ENCODE measurements at regions not wholly inside any gene's neighbourhood (a gene's known extent, or its start where the extent isn't known, plus 50 kb on each side); places are given as distances from the start of the nearest gene placed in this dataset.

GRCh38 chr19:29381353-29382203 is 144.2 kb upstream of the VSTM2B start:
- no peak overlapping the region for H3K4me3 ChIP-seq (ENCODE audit: low read depth, low read length)
- DNase-seq (ENCODE audit: low read depth) = no peak
- TF ChIP-seq, protein P1, sequence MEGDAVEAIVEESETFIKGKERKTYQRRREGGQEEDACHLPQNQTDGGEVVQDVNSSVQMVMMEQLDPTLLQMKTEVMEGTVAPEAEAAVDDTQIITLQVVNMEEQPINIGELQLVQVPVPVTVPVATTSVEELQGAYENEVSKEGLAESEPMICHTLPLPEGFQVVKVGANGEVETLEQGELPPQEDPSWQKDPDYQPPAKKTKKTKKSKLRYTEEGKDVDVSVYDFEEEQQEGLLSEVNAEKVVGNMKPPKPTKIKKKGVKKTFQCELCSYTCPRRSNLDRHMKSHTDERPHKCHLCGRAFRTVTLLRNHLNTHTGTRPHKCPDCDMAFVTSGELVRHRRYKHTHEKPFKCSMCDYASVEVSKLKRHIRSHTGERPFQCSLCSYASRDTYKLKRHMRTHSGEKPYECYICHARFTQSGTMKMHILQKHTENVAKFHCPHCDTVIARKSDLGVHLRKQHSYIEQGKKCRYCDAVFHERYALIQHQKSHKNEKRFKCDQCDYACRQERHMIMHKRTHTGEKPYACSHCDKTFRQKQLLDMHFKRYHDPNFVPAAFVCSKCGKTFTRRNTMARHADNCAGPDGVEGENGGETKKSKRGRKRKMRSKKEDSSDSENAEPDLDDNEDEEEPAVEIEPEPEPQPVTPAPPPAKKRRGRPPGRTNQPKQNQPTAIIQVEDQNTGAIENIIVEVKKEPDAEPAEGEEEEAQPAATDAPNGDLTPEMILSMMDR (IDR thresholded peaks at IDR 0.05; ENCODE audit: insufficient read depth, low read length) = no peak

- DNase-seq (ENCODE audit: low read depth) = no peak
- TF ChIP-seq, protein P1 (IDR thresholded peaks at IDR 0.05; ENCODE audit: insufficient read depth, low read length) = no peak
- no peak overlapping the region for H3K4me3 ChIP-seq (ENCODE audit: low read depth, low read length)
Observed at GRCh38 chr19:29383696-29384095, 142.1 kb upstream of the VSTM2B start.

GRCh38 chr19:29384656-29385055 is 141.1 kb upstream of the VSTM2B start:
- TF ChIP-seq, protein P1 (IDR thresholded peaks at IDR 0.05; ENCODE audit: insufficient read depth, low read length) = no peak
- no peak overlapping the region for H3K4me3 ChIP-seq (ENCODE audit: low read depth, low read length)
- DNase-seq (ENCODE audit: low read depth) = no peak

GRCh38 chr19:29385191-29385795 is 140.5 kb upstream of the VSTM2B start:
- no peak for DNase-seq (ENCODE audit: low read depth)
- TF ChIP-seq, protein P1 (IDR thresholded peaks at IDR 0.05; ENCODE audit: insufficient read depth, low read length) = no peak
- H3K4me3 ChIP-seq (ENCODE audit: low read depth, low read length) = no peak overlapping the region

DNA sequence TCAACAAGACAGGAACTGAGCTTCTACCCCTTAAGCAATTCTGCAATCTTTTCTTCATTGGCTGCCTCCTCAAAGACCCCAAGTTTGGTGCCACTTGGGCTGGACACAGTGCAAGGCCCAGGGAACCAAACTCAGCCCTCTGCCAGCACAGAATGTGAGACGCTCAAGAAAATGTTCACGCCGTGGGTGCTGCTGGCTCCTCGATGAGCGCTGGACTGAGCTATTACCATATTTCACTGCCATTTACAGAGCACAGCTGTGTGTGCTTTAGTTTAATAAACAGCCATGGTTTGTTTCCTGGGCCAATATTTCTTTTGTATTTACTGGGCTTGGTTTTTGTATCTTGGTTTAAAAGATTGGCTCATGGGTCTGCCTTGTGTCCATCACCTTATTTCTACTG is 138.8 kb upstream of the VSTM2B start:
- DNase-seq (ENCODE audit: low read depth) = no peak
- H3K4me3 ChIP-seq (ENCODE audit: low read depth, low read length) = no peak overlapping the region
- TF ChIP-seq, protein P1 (IDR thresholded peaks at IDR 0.05; ENCODE audit: insufficient read depth, low read length) = no peak

- TF ChIP-seq, protein P1 (IDR thresholded peaks at IDR 0.05; ENCODE audit: insufficient read depth, low read length) = no peak
- no peak overlapping the region for H3K4me3 ChIP-seq (ENCODE audit: low read depth, low read length)
- DNase-seq (ENCODE audit: low read depth) = no peak
Observed at GRCh38 chr19:29387586-29387985, 138.2 kb upstream of the VSTM2B start.

Data from fibroblast of the aortic adventitia (primary cell).